Keratinocyte (primary cell): ENCODE measurements at regions not wholly inside any gene's neighbourhood (a gene's known extent, or its start where the extent isn't known, plus 50 kb on each side); places are given as distances from the start of the nearest gene placed in this dataset.

ENCODE experiments used
- DNase-seq: peaks from one replicate; pipeline ENCODE4 v3.0.0-alpha.2; 2011; ENCODE audit warnings: low read depth, missing footprints, low spot score
- FAIRE-seq: peaks from 2 replicates; lab custom pipeline; 2011; peaks lifted over from hg19 to GRCh38; lab: Jason Lieb, UNC
- H2AFZ ChIP-seq: 2 replicates; pipeline ENCODE4 v1.6.0; 2012; ENCODE audit warnings: low read length, control low read depth, inconsistent platforms; ENCODE audit not compliant: control insufficient read depth
- H3K27ac ChIP-seq: 2 replicates; pipeline ENCODE4 v1.5.1; 2011; ENCODE audit warnings: low read length; ENCODE audit not compliant: control insufficient read depth, insufficient read depth
- H3K27me3 ChIP-seq: 3 replicates; pipeline ENCODE4 v1.6.0; 2011; ENCODE audit warnings: low read length; ENCODE audit not compliant: control insufficient read depth, insufficient read depth; ENCODE audit errors: extremely low read depth
- H3K36me3 ChIP-seq, 2 experiments: 2 replicates in 1 of 2; 3 replicates in 1 of 2; pipeline ENCODE4 v1.5.1; 2011; ENCODE audit warnings: low read length in 2 of 2, mild to moderate bottlenecking in 1 of 2; ENCODE audit not compliant: control insufficient read depth in 2 of 2, insufficient read depth in 2 of 2; ENCODE audit errors: extremely low read depth in 1 of 2
- H3K4me1 ChIP-seq: 3 replicates; pipeline ENCODE4 v1.5.1; 2011; ENCODE audit warnings: low read length; ENCODE audit not compliant: control insufficient read depth, insufficient read depth; ENCODE audit errors: extremely low read depth
- H3K4me2 ChIP-seq: 3 replicates; pipeline ENCODE4 v1.6.0; 2011; ENCODE audit warnings: low read depth, low read length; ENCODE audit not compliant: control insufficient read depth, insufficient read depth; ENCODE audit errors: extremely low read depth
- H3K4me3 ChIP-seq, 3 experiments: fragments of 200-600 bp in 1 of 3; sonication (generic) in 1 of 3; 2 replicates in 2 of 3; 3 replicates in 1 of 3; pipeline ENCODE4 v1.5.1; 2011 to 2016; ENCODE audit warnings: low read length in 3 of 3, mild to moderate bottlenecking in 3 of 3, control low read depth in 2 of 3, inconsistent platforms in 1 of 3, low read depth in 1 of 3, mixed read lengths in 1 of 3, mixed run types in 1 of 3, moderate library complexity in 1 of 3; ENCODE audit not compliant: control insufficient read depth in 2 of 3, insufficient read depth in 2 of 3; ENCODE audit errors: extremely low read depth in 1 of 3
- H3K79me2 ChIP-seq: 2 replicates; pipeline ENCODE4 v1.6.0; 2012; ENCODE audit warnings: low read length; ENCODE audit not compliant: control insufficient read depth, insufficient read depth
- H3K9ac ChIP-seq: 3 replicates; pipeline ENCODE4 v1.6.0; 2011; ENCODE audit warnings: low read length; ENCODE audit not compliant: control insufficient read depth, insufficient read depth; ENCODE audit errors: extremely low read depth
- H3K9me1 ChIP-seq: 3 replicates; pipeline ENCODE4 v1.6.0; 2011; ENCODE audit warnings: low read length; ENCODE audit not compliant: control insufficient read depth, insufficient read depth; ENCODE audit errors: extremely low read depth
- H3K9me3 ChIP-seq: 2 replicates; pipeline ENCODE4 v1.5.1; 2012; ENCODE audit warnings: low read depth, low read length; ENCODE audit not compliant: control insufficient read depth
- H4K20me1 ChIP-seq: 3 replicates; pipeline ENCODE4 v1.6.0; 2011; ENCODE audit warnings: low read length; ENCODE audit not compliant: control insufficient read depth, insufficient read depth; ENCODE audit errors: extremely low read depth
- EZH2 ChIP-seq: IDR thresholded peaks from one replicate; pipeline ENCODE4 v1.6.1; 2012; ENCODE audit warnings: inconsistent platforms, mild to moderate bottlenecking, low read length, moderate library complexity
- dilution Hi-C: fragments of 300-500 bp; cut with MboI; formaldehyde crosslinking; loops from one replicate; pipeline ENCODE4 v1.7.0; 2020; ENCODE audit warnings: low sequenced_read_pairs; ENCODE audit not compliant: extremely low pct_ligation_motif_present
- TF ChIP-seq, protein P1 (sequence below), 3 experiments: IDR thresholded peaks in 1 of 3; conservative IDR thresholded peaks in 1 of 3; optimal IDR thresholded peaks in 1 of 3; 2 replicates in 2 of 3; 3 replicates in 1 of 3; pipeline versions ENCODE3 to v1.5.1; 2011; ENCODE audit warnings: low read length in 3 of 3, mild to moderate bottlenecking in 3 of 3, moderate library complexity in 2 of 3, control low read depth in 1 of 3, inconsistent platforms in 1 of 3; ENCODE audit not compliant: insufficient read depth in 2 of 3; ENCODE audit errors: extremely low read depth in 1 of 3

DNA sequence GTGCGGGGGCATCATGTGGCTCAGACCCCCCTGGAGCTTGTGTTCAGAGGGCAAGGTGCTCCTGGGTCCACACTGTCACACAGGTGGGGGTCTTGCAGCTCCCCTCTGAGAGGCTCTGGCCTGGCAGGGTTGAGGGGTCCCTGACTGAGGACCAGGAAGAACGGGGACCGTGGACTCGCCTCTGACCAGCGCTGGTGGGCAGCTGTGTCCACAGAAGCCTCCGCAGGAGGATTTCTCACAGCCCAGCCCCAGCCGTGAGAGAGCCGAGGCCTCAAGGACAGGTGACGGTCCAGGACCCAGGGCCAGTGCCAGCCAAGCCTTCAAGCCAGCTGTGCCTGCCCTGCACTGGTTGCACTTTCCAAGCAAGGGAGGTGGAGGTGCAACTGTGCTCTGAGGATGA, 63.5 kb upstream of the TTC34 start:
- no peaks in the 10 kb centered on the region for H3K27me3 ChIP-seq
- H3K4me2 ChIP-seq: no peak overlapping the region

DNA sequence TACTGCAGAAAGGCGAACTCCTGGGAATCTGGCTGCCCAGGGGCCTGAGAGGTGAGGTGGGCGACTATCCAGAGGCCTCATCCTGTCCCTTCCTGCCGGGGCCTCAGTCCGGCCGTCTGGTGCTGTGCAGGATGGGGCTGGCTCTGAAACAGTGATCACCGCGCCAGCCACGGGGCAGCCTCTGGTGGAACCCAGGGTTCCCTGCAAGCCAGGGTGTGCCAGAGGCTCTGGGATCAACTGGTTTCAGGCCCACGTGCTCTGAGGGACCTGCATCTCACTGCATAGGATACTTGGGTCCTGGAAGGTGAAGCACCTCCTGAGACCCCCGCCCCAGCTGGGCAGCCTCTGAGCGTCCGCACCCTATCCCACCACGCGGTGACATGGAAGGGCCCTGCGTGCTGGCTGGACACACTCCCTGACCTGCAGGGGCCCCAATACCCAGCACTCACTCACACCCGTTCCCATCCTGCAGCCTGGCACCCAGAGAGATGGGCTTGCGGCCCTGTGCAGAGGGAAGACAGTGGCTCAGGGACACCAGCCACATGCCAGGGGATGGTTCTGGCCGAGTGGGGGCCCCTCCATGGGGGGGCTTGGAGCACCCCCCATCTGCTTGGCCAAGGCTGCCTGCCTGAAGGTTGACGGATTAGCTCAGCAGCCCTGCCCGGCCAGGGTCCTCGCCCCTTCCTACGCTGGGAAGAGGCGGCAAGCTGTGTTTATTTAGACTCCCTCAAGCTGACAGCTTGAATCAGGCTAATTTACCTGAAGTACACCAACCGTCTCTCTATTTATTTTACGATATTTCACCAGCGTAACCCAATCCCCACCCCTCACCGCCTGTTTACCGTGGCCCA, 64.3 kb upstream of the TTC34 start:
- H3K9ac ChIP-seq: no peak overlapping the region
- H3K79me2 ChIP-seq: no peaks in the 10 kb centered on the region
- FAIRE-seq: no peak
- TF ChIP-seq EZH2: no peak
- TF ChIP-seq, protein P1, sequence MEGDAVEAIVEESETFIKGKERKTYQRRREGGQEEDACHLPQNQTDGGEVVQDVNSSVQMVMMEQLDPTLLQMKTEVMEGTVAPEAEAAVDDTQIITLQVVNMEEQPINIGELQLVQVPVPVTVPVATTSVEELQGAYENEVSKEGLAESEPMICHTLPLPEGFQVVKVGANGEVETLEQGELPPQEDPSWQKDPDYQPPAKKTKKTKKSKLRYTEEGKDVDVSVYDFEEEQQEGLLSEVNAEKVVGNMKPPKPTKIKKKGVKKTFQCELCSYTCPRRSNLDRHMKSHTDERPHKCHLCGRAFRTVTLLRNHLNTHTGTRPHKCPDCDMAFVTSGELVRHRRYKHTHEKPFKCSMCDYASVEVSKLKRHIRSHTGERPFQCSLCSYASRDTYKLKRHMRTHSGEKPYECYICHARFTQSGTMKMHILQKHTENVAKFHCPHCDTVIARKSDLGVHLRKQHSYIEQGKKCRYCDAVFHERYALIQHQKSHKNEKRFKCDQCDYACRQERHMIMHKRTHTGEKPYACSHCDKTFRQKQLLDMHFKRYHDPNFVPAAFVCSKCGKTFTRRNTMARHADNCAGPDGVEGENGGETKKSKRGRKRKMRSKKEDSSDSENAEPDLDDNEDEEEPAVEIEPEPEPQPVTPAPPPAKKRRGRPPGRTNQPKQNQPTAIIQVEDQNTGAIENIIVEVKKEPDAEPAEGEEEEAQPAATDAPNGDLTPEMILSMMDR (optimal IDR thresholded peaks at IDR 0.05 in 1 of 3, IDR thresholded peaks at IDR 0.05 in 1 of 3, conservative IDR thresholded peaks at IDR 0.05 in 1 of 3; ENCODE audit: extremely low read depth in 1 of 3, insufficient read depth in 2 of 3, low read length in 3 of 3): no peak
- no peaks in the 10 kb centered on the region for H3K4me1 ChIP-seq
- H3K9me1 ChIP-seq: no peaks in the 10 kb centered on the region
- H3K9me3 ChIP-seq: peaks cover 4% of the 10 kb centered on the region
- H3K36me3 ChIP-seq: no peaks in the 10 kb centered on the region
- dilution Hi-C loops: no loop called here
- H3K4me2 ChIP-seq: no peak overlapping the region
- no peak overlapping the region for H3K4me3 ChIP-seq
- no peaks in the 10 kb centered on the region for H4K20me1 ChIP-seq
- H3K27me3 ChIP-seq: no peaks in the 10 kb centered on the region
- no peak overlapping the region for H3K27ac ChIP-seq
- H2AFZ ChIP-seq: no peak overlapping the region
- no peak for DNase-seq

More for the DNA sequence above, 63.5 kb upstream of the TTC34 start:
- no peaks in the 10 kb centered on the region for H3K4me1 ChIP-seq
- no peak overlapping the region for H3K4me3 ChIP-seq
- H3K27ac ChIP-seq: no peak overlapping the region
- DNase-seq: no peak
- no peaks in the 10 kb centered on the region for H3K9me1 ChIP-seq
- no peak overlapping the region for H2AFZ ChIP-seq
- TF ChIP-seq, protein P1 (optimal IDR thresholded peaks at IDR 0.05 in 1 of 3, IDR thresholded peaks at IDR 0.05 in 1 of 3, conservative IDR thresholded peaks at IDR 0.05 in 1 of 3; ENCODE audit: extremely low read depth in 1 of 3, insufficient read depth in 2 of 3, low read length in 3 of 3): no peak
- no peak for TF ChIP-seq EZH2
- peaks cover 3% of the 10 kb centered on the region for H3K9me3 ChIP-seq
- H3K36me3 ChIP-seq: no peaks in the 10 kb centered on the region
- no peaks in the 10 kb centered on the region for H4K20me1 ChIP-seq
- H3K79me2 ChIP-seq: no peaks in the 10 kb centered on the region
- no peak for FAIRE-seq
- dilution Hi-C loops: no loop called here
- no peak overlapping the region for H3K9ac ChIP-seq
